GM19467 (cell line): ENCODE measurements at regions not wholly inside any gene's neighbourhood (a gene's known extent, or its start where the extent isn't known, plus 50 kb on each side); places are given as distances from the start of the nearest gene placed in this dataset.
"Not testable (repeated sequence)": the region's sequence is repeated elsewhere in the genome, so short reads cannot be mapped to it uniquely, and the experiment has no call there.

ENCODE experiments used
- ATAC-seq: cut with Tn5 transposase; IDR thresholded peaks from one replicate; pipeline ENCODE4 v1.9.1; 2021; ENCODE audit warnings: mild to moderate bottlenecking, moderate library complexity; ENCODE audit not compliant: unreplicated experiment

GRCh38 chrX:68953331-68953730 lies 124.5 kb downstream of the EFNB1 start:
- ATAC-seq, result no peak

DNA sequence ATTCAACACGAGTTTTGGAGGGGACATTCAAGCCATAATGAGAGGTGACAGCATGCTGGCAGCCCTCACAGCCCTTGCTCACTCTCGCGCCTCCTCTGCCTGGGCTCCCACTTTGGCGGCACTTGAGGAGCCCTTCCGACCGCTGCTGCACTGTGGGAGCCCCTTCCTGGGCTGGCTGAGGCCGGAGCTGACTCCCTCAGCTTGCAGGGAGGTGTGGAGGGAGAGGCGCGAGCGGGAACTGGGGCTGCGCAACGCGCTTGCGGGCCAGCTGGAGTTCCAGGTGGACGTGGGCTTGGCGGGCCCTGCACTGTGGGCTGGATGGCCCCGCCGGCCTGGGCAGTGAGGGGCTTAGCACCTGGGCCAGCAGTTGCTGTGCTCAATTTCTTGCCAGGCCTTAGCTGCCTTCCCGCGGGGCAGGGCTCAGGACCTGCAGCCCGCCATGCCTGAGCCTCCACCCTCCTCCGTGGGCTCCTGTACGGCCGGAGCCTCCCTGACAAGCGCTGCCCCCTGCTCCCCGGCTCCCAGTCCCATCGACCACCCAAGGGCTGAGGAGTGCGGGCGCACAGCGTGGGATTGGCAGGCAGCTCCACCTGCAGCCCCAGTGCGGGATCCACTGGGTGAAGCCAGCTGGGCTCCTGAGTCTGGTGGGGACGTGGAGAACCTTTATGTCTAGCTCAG lies 123.3 kb downstream of the EFNB1 start:
- not testable (repeated sequence) for ATAC-seq

GRCh38 chrX:68950937-68951336 lies 122.1 kb downstream of the EFNB1 start:
- no peak for ATAC-seq

DNA sequence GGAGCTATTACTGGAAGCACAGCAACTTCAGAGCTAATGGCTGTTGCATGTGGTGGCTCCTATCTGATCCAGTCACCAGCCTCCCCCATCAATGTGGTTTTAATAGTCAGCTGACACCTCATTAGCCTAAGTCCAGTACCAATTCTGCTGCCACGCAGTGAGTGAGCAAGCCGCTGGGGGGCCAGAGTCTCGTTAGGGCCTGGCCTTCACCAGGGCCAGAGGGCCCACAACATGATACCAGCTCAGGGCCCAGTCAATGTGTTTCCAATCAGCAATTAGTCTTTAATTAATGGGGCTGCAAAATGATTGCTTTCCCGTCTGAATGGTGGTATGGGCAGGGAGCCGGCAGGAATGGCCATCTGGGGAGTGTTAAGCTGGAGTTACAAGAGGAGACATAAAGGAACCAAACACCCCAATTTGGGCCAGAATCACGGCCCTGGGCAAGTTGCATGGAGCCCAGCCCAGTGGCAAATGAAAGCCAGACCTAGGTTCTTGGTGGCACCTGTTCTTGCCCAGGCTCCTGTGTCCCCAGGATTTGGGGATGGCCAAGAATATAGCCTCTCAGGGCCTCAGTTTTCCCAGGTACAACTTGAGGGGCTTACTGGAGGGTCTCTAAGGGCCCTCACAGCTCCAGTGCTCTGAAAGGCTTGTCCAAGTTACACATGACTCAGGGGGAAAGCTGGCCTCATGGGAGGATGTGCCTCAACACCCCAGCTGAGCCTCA lies 119.2 kb downstream of the EFNB1 start:
- ATAC-seq, result no peak

DNA sequence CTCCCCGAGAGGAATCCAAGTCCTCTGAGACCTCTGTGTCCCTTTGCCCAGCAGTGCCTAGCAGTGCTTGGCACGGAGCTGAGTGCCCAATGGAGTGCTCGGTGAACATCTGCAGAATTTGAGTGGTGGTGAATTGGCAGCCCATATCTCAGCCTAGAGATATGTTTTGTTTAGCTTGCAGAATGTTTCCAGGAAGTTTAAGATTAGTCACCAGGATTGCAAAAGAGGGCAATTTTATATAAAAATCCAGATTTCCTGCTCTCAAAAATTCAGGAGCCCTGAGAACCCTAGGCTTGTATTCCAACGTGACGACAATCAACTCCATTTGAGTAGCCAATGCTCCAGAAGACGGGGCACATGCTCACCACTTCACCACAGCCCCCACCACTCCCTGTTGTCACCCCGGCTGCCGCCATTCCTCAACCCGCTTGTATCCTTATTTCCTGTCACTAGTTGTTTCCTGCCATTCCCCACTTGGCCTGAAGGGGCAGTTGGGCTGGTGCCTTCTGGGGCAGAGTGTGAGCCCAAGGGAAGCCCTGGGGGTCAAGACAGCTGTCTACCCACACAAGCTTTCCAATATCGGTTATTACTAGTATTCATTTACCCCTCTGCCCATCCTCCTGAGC lies 116.9 kb downstream of the EFNB1 start:
- ATAC-seq, result no peak

DNA sequence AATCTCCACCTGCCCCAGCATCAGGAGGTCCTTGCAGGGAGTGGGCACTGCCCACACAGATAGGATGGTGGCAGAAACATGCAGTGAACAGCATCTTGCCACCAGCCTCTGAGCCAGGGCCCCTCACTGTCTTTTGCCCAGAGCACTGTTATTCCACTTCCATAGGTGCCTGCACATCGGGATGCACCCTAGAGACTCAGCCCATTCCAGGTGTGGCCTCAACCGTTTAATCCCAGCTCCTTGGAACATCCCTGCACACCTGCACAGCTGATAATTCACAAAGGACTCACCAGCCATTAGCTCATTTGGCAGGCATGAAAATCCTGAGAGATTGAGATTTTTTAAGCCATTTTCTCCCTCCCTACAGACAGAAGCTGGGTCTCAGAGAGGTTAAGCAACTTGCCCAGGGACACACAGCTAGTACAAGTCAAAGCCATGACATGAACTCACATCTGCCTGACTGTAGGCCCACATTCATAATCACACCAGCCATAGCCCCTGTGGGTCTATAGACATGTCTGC lies 116.3 kb downstream of the EFNB1 start:
- ATAC-seq, result no peak

- ATAC-seq, result no peak
Measured at GRCh38 chrX:68944211-68944610, 115.4 kb downstream of the EFNB1 start.

- no peak for ATAC-seq
Measured at GRCh38 chrX:68942840-68943239, 114.0 kb downstream of the EFNB1 start.

DNA sequence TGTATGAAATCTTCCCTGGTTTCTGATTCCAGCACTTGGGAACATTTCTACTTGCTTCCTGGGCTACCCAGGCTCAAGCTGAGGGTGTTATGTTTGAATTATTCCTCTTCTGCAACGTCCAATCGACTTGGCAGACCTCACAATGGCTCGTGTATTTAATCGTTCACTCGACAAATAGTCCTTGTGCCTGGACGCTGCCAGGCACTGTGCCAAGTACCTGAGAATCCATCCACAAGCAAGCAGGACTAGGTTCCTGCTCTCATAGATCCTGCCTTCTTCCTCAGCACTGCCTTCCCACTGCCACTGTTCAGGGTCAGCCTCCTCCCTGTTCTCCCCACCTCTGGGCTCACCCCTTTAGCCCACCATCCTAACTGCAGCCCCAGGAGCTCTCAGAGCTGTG lies 113.3 kb downstream of the EFNB1 start:
- no peak for ATAC-seq

GRCh38 chrX:68941385-68941952 lies 112.6 kb downstream of the EFNB1 start:
- ATAC-seq, result no peak

DNA sequence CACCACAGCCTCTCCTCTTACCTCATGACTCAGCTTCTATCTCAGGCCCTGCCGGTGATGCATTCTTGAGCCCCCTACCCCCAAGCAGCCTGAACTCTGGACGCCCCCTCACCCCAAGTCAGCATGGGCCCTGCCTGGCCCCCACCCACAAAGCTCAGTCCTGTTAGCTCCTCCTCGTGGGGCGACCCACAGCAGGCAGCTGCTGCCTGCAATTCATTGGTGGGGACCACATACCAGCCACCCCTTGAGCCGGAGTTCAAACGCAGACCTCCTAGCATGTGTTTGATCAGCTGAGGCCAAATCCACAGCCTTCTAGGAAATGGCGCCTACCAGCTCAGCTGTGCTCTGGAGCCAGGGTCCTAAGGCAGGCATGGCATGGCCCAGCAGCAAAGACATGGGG lies 111.8 kb downstream of the EFNB1 start:
- ATAC-seq, result no peak

DNA sequence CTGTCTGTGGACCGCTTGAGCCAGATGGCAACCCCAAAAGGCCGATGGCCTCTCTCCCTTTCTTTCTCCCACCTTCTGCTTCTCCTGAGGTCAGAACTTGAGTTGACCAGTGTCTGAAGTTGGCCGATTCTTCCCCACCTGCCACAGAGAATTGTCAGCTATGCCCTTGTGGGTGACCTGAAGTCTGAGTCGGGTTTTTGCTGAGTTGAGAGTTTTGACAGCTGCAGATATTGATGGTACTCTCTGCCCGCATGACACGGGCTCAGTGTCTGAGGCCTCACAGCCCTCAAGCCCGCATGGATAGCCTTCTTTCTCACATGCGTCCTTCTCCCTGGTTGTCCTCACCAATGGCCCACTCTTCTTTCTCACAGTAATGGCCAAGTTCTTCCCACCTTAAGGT lies 111.0 kb downstream of the EFNB1 start:
- ATAC-seq, result no peak

DNA sequence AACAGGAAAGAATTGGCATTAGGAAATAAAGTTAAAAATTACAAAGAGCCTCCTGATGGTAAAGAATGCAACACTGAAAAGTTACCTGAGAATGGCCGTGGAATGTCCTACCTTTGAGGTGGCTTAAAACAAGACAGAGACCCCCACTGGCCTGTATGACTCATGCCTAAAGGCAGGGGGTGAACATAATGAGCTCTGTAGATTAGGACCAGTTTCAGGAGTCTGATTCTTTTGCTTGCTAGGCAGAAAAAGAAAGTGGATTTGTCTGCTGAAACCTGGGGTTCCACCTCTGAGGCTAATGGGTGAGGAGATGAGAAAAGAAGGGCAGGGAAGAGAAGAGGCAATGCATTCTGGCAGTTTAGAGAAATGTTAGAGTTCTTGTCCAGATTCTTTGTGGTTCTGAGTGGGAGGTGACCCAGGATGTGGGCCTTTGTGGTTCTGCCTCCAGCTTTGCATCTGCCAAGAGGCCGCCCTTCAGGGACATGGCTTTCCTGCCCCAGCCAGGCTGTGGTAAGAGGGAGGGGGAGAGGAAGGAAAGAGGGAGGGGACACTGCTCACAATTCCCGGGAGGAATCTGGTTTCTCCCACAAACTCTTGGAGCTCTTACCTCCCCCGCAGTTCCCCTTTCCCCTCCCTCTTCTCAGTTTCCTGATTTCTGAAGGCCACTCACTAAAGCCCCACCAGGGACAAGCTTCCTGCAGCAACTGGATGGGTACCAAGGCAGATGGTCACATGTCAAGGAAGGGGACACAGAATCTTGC lies 109.6 kb downstream of the EFNB1 start:
- no peak for ATAC-seq

- ATAC-seq, result no peak
Measured at GRCh38 chrX:68937581-68937980, 108.8 kb downstream of the EFNB1 start.

- ATAC-seq, result no peak
Measured at GRCh38 chrX:68936608-68937007, 107.8 kb downstream of the EFNB1 start.

- no peak for ATAC-seq
Measured at GRCh38 chrX:68936126-68936525, 107.3 kb downstream of the EFNB1 start.

- no peak for ATAC-seq
Measured at GRCh38 chrX:68935362-68935761, 106.5 kb downstream of the EFNB1 start.

- no peak for ATAC-seq
Measured at GRCh38 chrX:68934922-68935321, 106.1 kb downstream of the EFNB1 start.

GRCh38 chrX:68934421-68934820 lies 105.6 kb downstream of the EFNB1 start:
- ATAC-seq, result no peak

DNA sequence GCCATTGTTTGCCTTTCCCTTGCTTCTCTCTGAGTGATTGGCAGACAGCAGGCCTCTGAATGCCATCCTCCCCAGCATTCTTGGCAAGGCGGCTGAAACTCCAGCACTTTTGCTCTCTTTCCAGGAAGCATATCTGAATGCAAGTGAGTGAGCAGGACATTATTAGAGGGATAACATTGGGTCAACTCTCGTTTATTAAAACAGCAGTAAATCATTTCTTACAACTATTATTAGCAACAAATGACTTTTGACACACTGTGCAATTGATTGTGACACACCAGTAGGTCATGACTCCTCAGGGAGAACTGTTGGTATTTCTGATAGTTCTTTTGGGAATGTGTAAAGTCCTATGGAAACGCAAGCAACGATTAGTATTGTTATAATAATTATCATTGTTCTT lies 103.8 kb downstream of the EFNB1 start:
- no peak for ATAC-seq

DNA sequence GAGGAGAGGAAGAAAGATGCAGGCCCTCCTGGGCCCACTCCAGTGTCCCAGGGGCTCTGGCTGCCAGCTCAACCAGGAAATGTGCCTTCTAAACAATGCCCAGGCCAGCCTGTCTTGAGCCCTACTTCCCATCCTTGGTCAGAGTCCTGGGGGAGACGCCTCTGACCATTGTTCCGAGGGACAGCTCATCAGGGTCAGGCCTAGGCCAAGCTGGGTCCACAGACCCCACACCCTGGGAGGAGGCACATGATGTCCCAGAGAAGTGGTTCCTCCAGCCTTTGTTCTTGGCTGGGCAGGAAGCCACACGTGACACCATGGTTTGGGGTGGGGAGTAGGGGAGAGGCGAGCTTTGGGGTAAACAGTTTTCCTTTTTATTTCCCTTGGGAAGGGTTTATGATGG lies 102.5 kb downstream of the EFNB1 start:
- no peak for ATAC-seq
